ENCODE measurements at regions not wholly inside any gene's neighbourhood (a gene's known extent, or its start where the extent isn't known, plus 50 kb on each side); places are given as distances from the start of the nearest gene placed in this dataset.

- ChIA-PET POLR2A (no interaction called here), CTCF (no interaction called here)
- Histone ChIP-seq H4K20me1 (ENCODE audit: control insufficient read depth, insufficient read depth, low read length, poor library complexity, severe bottlenecking) (no peaks in the 10 kb centered on the region), H2AFZ (ENCODE audit: insufficient read depth, low read depth, low read length, poor library complexity, severe bottlenecking) (no peak overlapping the region), H3K9me3 (ENCODE audit: control extremely low read depth in 1 of 3, control insufficient read depth in 2 of 3, insufficient read depth in 1 of 3, low read length in 2 of 3) (peaks cover 0 to 13% (median 0%) of the 10 kb centered on the region in 3 donors), H3K9ac (ENCODE audit: low read length) (no peak overlapping the region), H3K4me1 (ENCODE audit: control insufficient read depth in 2 of 2, insufficient read depth in 2 of 2, low read length in 2 of 2) (no peaks in the 10 kb centered on the region), H3K36me3 (replicated peaks in 1 of 2; ENCODE audit: control extremely low read depth in 1 of 2, control insufficient read depth in 1 of 2, extremely low read depth in 1 of 2, insufficient read depth in 2 of 2, low read length in 1 of 2) (no peaks in the 10 kb centered on the region), H3K27ac (ENCODE audit: low read length in 2 of 2) (no peak overlapping the region), H3K79me2 (ENCODE audit: control insufficient read depth, insufficient read depth, low read length) (no peaks in the 10 kb centered on the region), H3K4me2 (replicated peaks; ENCODE audit: low read depth, low read length, poor library complexity, severe bottlenecking) (no peak overlapping the region), H3K27me3 (replicated peaks in 1 of 4; ENCODE audit: control extremely low read depth in 1 of 4, control insufficient read depth in 3 of 4, insufficient read depth in 4 of 4, low read length in 3 of 4) (no peaks in the 10 kb centered on the region), H3K4me3 (ENCODE audit: control extremely low read depth in 1 of 5, extremely low read depth in 1 of 5, insufficient read depth in 1 of 5, low read depth in 2 of 5, low read length in 4 of 5) (no peak overlapping the region)
- TF ChIP-seq EZH2 (IDR thresholded peaks at IDR 0.05; ENCODE audit: borderline replicate concordance, insufficient read depth, low read depth, low read length, poor library complexity, severe bottlenecking) (no peak), CTCF (IDR thresholded peaks at IDR 0.05) (no peak)
- DNase-seq (no peak), ATAC-seq (ENCODE audit: low read depth) (no peak)
- Mint-ChIP-seq H3K27me3 (no peaks in the 10 kb centered on the region), H3K27ac (no peak overlapping the region), H3K4me3 (no peak overlapping the region), H3K4me1 (no peaks in the 10 kb centered on the region), H3K9me3 (ENCODE audit: insufficient read depth) (peaks cover 7% of the 10 kb centered on the region)
- intact Hi-C loops (cut with micrococcal nuclease): no loop called here
- 100% methylated on average over 4 of the region's 6 CpGs for WGBS (ENCODE audit: insufficient coverage)
Observed at GRCh38 chr6:74550821-74551220, 655.0 kb downstream of the COL12A1 start.

- Histone ChIP-seq H2AFZ (ENCODE audit: insufficient read depth, low read depth, low read length, poor library complexity, severe bottlenecking) (no peak overlapping the region), H3K9ac (ENCODE audit: low read length) (no peak overlapping the region), H3K9me3 (ENCODE audit: control extremely low read depth in 1 of 3, control insufficient read depth in 2 of 3, insufficient read depth in 1 of 3, low read length in 2 of 3) (peaks cover 0 to 9% (median 0%) of the 10 kb centered on the region in 3 donors), H3K79me2 (ENCODE audit: control insufficient read depth, insufficient read depth, low read length) (no peaks in the 10 kb centered on the region), H4K20me1 (ENCODE audit: control insufficient read depth, insufficient read depth, low read length, poor library complexity, severe bottlenecking) (no peaks in the 10 kb centered on the region), H3K4me3 (ENCODE audit: control extremely low read depth in 1 of 5, extremely low read depth in 1 of 5, insufficient read depth in 1 of 5, low read depth in 2 of 5, low read length in 4 of 5) (no peak overlapping the region), H3K4me1 (ENCODE audit: control insufficient read depth in 2 of 2, insufficient read depth in 2 of 2, low read length in 2 of 2) (no peaks in the 10 kb centered on the region), H3K27ac (ENCODE audit: low read length in 2 of 2) (no peak overlapping the region), H3K27me3 (replicated peaks in 1 of 4; ENCODE audit: control extremely low read depth in 1 of 4, control insufficient read depth in 3 of 4, insufficient read depth in 4 of 4, low read length in 3 of 4) (no peaks in the 10 kb centered on the region), H3K36me3 (replicated peaks in 1 of 2; ENCODE audit: control extremely low read depth in 1 of 2, control insufficient read depth in 1 of 2, extremely low read depth in 1 of 2, insufficient read depth in 2 of 2, low read length in 1 of 2) (no peaks in the 10 kb centered on the region), H3K4me2 (replicated peaks; ENCODE audit: low read depth, low read length, poor library complexity, severe bottlenecking) (no peak overlapping the region)
- 81% methylated on average over 3 of the region's 3 CpGs for WGBS (ENCODE audit: insufficient coverage)
- Mint-ChIP-seq H3K4me1 (no peaks in the 10 kb centered on the region), H3K27me3 (no peaks in the 10 kb centered on the region), H3K4me3 (no peak overlapping the region), H3K27ac (no peak overlapping the region), H3K9me3 (ENCODE audit: insufficient read depth) (peaks cover 7% of the 10 kb centered on the region)
- intact Hi-C loops (cut with micrococcal nuclease): no loop called here
- no peak for ATAC-seq (ENCODE audit: low read depth)
- no peak for DNase-seq
- ChIA-PET POLR2A (no interaction called here), CTCF (no interaction called here)
- TF ChIP-seq EZH2 (IDR thresholded peaks at IDR 0.05; ENCODE audit: borderline replicate concordance, insufficient read depth, low read depth, low read length, poor library complexity, severe bottlenecking): no peak
- TF ChIP-seq CTCF (IDR thresholded peaks at IDR 0.05): no peak
Observed at GRCh38 chr6:74549746-74550145, 656.1 kb downstream of the COL12A1 start.
